MM.1S (cell line): ENCODE measurements at regions not wholly inside any gene's neighbourhood (a gene's known extent, or its start where the extent isn't known, plus 50 kb on each side); places are given as distances from the start of the nearest gene placed in this dataset.
A peak's percentile ranks its signal among the peaks of the same experiment; 100 is the strongest.

Experiments
- DNase-seq: peaks from one replicate; pipeline ENCODE4 v3.0.0-alpha.2; 2015
- H2AFZ ChIP-seq: fragments of 300-600 bp; sonication (generic); 2 replicates; pipeline ENCODE4 v1.6.0; 2016; ENCODE audit warnings: antibody characterized with exemption, low read length
- H3F3A ChIP-seq: fragments of 300-600 bp; sonication (generic); 2 replicates; pipeline ENCODE4 v1.6.1; 2016; ENCODE audit warnings: mild to moderate bottlenecking, antibody characterized with exemption, low read length, moderate library complexity, mixed read lengths; ENCODE audit not compliant: insufficient read depth
- H3K27ac ChIP-seq: fragments of 300-600 bp; sonication (generic); 2 replicates; pipeline ENCODE4 v1.5.1; 2016; ENCODE audit warnings: mild to moderate bottlenecking, low read length
- H3K27me3 ChIP-seq: fragments of 300-600 bp; sonication (generic); replicated peaks from 2 replicates; pipeline ENCODE4 v1.6.0; 2016; ENCODE audit warnings: low read length; ENCODE audit not compliant: insufficient read depth
- H3K36me3 ChIP-seq: fragments of 300-600 bp; sonication (generic); replicated peaks from 2 replicates; pipeline ENCODE4 v1.6.1; 2016; ENCODE audit warnings: mild to moderate bottlenecking, low read length, mixed read lengths; ENCODE audit not compliant: insufficient read depth
- H3K4me1 ChIP-seq: fragments of 300-600 bp; sonication (generic); 2 replicates; pipeline ENCODE4 v1.6.1; 2016; ENCODE audit warnings: low read length, mixed read lengths
- H3K4me2 ChIP-seq: fragments of 300-600 bp; sonication (generic); 2 replicates; pipeline ENCODE4 v1.6.0; 2016; ENCODE audit warnings: low read depth, low read length
- H3K4me3 ChIP-seq: fragments of 300-600 bp; sonication (generic); 2 replicates; pipeline ENCODE4 v1.5.1; 2016; ENCODE audit warnings: low read length, mixed read lengths
- H3K79me2 ChIP-seq: fragments of 300-600 bp; sonication (generic); 2 replicates; pipeline ENCODE4 v1.6.1; 2016; ENCODE audit warnings: mixed run types, low read length, mixed read lengths
- H3K9ac ChIP-seq: fragments of 300-600 bp; sonication (generic); 2 replicates; pipeline ENCODE4 v1.6.1; 2016; ENCODE audit warnings: low read length, mixed read lengths
- H3K9me2 ChIP-seq: fragments of 300-600 bp; sonication (generic); replicated peaks from 2 replicates; pipeline ENCODE4 v1.6.1; 2016; ENCODE audit warnings: mild to moderate bottlenecking, low read length, mixed read lengths; ENCODE audit not compliant: insufficient read depth
- H3K9me3 ChIP-seq: fragments of 300-600 bp; sonication (generic); replicated peaks from 2 replicates; pipeline ENCODE4 v1.6.1; 2016; ENCODE audit warnings: mild to moderate bottlenecking, low read length, mixed read lengths; ENCODE audit not compliant: insufficient read depth
- H4K20me1 ChIP-seq: fragments of 300-600 bp; sonication (generic); 2 replicates; pipeline ENCODE4 v1.6.1; 2016; ENCODE audit warnings: mild to moderate bottlenecking, low read length, moderate library complexity, mixed read lengths; ENCODE audit not compliant: insufficient read depth
- EZH2 ChIP-seq: fragments of 300-600 bp; sonication (generic); optimal IDR thresholded peaks from 2 replicates; pipeline ENCODE3; 2017; ENCODE audit warnings: low read depth, mild to moderate bottlenecking, antibody characterized with exemption, low read length, mixed read lengths
- EZH2phosphoT487 ChIP-seq: fragments of 300-600 bp; sonication (generic); IDR thresholded peaks from 2 replicates; pipeline ENCODE4 v1.6.1; 2018; ENCODE audit warnings: antibody characterized with exemption, low read length
- TF ChIP-seq, protein P1 (sequence below): fragments of 300-600 bp; sonication (generic); IDR thresholded peaks from 2 replicates; pipeline ENCODE4 v1.5.1; 2016; ENCODE audit warnings: antibody characterized with exemption, low read length, mixed read lengths

DNA sequence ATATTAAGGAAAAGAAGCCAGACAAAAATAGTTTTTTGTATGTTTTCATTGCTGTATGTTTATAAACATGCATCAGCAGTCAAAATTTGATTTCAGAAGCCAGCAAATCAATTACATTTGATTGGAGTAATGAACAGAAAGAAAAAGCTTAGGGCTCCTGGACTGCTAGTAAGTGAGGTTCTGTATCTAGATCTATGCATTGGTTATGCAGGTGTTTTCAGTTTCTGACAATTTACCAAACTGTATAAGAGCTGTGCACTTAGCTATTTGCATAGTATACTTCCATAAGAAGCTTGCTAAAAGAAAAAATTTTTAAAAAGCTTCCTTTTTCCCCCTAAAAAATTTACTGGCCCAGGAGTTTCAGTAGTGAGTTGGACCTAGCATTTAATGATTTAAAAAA lies 881.6 kb downstream of the PCDH7 start:
- Histone ChIP-seq H2AFZ (no peak overlapping the region), H3K4me3 (no peak overlapping the region), H3K27ac (peak overlapping the region; percentile 20; the same call in 1 of the 2 replicates), H3K4me1 (peaks cover 23% of the 10 kb centered on the region), H3K9me3 (no peaks in the 10 kb centered on the region), H3K27me3 (no peaks in the 10 kb centered on the region), H3K79me2 (no peaks in the 10 kb centered on the region), H4K20me1 (no peaks in the 10 kb centered on the region), H3F3A (no peaks in the 10 kb centered on the region), H3K9ac (no peak overlapping the region), H3K36me3 (no peaks in the 10 kb centered on the region), H3K9me2 (no peaks in the 10 kb centered on the region), H3K4me2 (peak overlapping the region; percentile 52; the same call in 1 of the 2 replicates)
- TF ChIP-seq EZH2phosphoT487 (no peak), EZH2 (no peak)
- TF ChIP-seq, protein P1, sequence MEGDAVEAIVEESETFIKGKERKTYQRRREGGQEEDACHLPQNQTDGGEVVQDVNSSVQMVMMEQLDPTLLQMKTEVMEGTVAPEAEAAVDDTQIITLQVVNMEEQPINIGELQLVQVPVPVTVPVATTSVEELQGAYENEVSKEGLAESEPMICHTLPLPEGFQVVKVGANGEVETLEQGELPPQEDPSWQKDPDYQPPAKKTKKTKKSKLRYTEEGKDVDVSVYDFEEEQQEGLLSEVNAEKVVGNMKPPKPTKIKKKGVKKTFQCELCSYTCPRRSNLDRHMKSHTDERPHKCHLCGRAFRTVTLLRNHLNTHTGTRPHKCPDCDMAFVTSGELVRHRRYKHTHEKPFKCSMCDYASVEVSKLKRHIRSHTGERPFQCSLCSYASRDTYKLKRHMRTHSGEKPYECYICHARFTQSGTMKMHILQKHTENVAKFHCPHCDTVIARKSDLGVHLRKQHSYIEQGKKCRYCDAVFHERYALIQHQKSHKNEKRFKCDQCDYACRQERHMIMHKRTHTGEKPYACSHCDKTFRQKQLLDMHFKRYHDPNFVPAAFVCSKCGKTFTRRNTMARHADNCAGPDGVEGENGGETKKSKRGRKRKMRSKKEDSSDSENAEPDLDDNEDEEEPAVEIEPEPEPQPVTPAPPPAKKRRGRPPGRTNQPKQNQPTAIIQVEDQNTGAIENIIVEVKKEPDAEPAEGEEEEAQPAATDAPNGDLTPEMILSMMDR: no peak
- DNase-seq: peak; percentile 49

DNA sequence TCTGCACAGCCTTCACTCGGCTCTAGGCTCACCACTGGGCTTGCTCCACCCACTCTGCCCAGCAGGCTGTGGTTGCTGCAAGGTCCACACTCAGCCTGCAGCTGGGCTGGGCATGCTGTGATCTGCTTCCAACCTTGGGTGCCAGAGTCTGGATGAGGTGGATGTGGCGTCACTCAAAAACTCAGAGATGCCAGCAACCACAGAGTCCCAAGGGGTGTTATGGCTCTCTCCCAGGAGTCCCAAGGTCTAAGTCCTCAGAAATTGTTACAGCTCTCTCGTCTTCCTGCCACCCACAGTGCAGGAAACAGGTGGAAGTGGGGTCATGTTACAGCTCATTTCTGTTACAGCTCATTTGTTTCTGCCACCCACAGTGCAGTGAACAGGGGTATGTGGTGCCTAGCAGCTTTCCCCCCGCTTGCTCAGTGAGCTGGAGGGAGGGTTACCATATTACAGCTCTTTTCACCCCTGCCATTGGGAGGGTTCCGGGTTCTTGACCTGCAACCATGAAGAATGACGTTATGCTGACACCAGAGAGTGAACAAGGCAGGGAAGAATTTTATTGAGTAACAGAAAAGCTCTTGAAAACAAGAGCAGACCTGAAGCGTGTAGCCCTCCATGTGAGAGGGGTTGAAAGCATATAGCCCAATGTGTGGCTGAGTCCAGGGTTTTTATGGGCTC lies 893.9 kb downstream of the PCDH7 start:
- H3K27me3 ChIP-seq: no peaks in the 10 kb centered on the region
- TF ChIP-seq EZH2phosphoT487: no peak
- no peak for TF ChIP-seq EZH2
- TF ChIP-seq, protein P1: no peak
- no peaks in the 10 kb centered on the region for H3K9me3 ChIP-seq
- peak; percentile 15 for DNase-seq
- H4K20me1 ChIP-seq: no peaks in the 10 kb centered on the region
- H2AFZ ChIP-seq: no peak overlapping the region
- H3K79me2 ChIP-seq: no peaks in the 10 kb centered on the region
- H3K27ac ChIP-seq: no peak overlapping the region
- H3F3A ChIP-seq: no peaks in the 10 kb centered on the region; the same call in 1 of the 2 replicates
- no peaks in the 10 kb centered on the region for H3K9me2 ChIP-seq
- no peaks in the 10 kb centered on the region for H3K4me1 ChIP-seq
- H3K9ac ChIP-seq: no peak overlapping the region
- H3K4me2 ChIP-seq: no peak overlapping the region
- no peaks in the 10 kb centered on the region for H3K36me3 ChIP-seq
- no peak overlapping the region for H3K4me3 ChIP-seq

DNA sequence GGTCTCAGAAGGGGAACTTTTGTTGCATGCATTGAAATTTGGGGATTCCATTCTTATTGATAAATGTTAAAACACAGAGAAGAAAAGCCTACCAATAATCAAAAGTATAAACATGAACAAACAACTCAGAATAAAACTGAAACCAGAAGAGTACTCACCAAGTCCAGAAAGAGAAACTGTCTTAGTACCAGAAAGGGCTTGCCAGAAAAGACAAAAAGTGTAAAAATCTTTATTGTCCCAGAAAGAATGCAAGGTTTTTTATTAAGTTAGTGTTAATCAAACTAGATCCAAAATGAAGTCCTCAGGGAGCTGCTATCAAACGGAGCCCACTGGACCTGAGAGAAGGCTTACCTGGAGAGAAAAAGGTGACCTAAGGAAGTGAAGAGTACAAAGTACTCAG lies 897.5 kb downstream of the PCDH7 start:
- Histone ChIP-seq H3F3A (no peaks in the 10 kb centered on the region; the same call in 1 of the 2 replicates), H2AFZ (peak overlapping the region; percentile 71), H3K9me3 (no peaks in the 10 kb centered on the region), H3K27me3 (no peaks in the 10 kb centered on the region), H3K9me2 (no peaks in the 10 kb centered on the region), H3K27ac (peak overlapping the region; percentile 31; the same call in 1 of the 2 replicates), H3K36me3 (no peaks in the 10 kb centered on the region), H3K79me2 (no peaks in the 10 kb centered on the region), H4K20me1 (no peaks in the 10 kb centered on the region), H3K4me1 (no peaks in the 10 kb centered on the region), H3K9ac (peak overlapping the region; percentile 40; the same call in 1 of the 2 replicates), H3K4me3 (peak overlapping the region; percentile 44), H3K4me2 (peak overlapping the region; percentile 70)
- no peak for TF ChIP-seq EZH2
- TF ChIP-seq EZH2phosphoT487: no peak
- TF ChIP-seq, protein P1: no peak
- DNase-seq: peak; percentile 58
